ENCODE measurements at regions not wholly inside any gene's neighbourhood (a gene's known extent, or its start where the extent isn't known, plus 50 kb on each side); places are given as distances from the start of the nearest gene placed in this dataset.

DNA sequence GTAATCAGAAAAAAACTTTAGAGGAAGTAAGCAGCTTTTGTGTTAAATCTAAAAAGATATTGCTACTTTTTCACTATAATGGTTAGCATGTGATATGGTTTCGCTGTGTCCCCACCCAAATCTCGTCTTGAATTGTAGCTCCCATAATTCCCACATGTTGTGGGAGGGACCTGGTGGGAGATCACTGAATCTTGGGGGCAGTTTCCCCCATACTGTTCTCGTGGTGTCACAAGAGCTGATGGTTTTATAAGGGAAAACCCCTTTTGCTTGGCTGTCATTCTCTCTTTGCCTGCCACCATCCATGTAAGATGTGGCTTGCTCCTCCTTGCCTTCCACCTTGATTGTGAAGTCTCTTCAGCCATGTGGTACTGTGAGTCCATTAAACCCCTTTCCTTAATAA lies 117.1 kb downstream of the KCNJ2 start:
- TF ChIP-seq POLR2AphosphoS5 (IDR thresholded peaks at IDR 0.05) (no peak), CTCF (IDR thresholded peaks at IDR 0.05) (no peak), POLR2A (IDR thresholded peaks at IDR 0.05) (no peak)
